Smooth muscle cell (in vitro differentiated cells): ENCODE measurements at regions not wholly inside any gene's neighbourhood (a gene's known extent, or its start where the extent isn't known, plus 50 kb on each side); places are given as distances from the start of the nearest gene placed in this dataset.

Source experiments
- DNase-seq: peaks from one replicate; lab custom pipeline; 2025; ENCODE audit not compliant: unreplicated experiment; lab: John Stamatoyannopoulos, UW
- H2AFZ ChIP-seq: fragments of 200-600 bp; sonication (generic); 2 replicates; pipeline ENCODE4 v1.6.0; 2016; ENCODE audit warnings: antibody characterized with exemption, low read depth, mild to moderate bottlenecking
- H3F3A ChIP-seq: fragments of 200-600 bp; sonication (generic); 2 replicates; pipeline ENCODE4 v1.6.0; 2017; ENCODE audit warnings: antibody characterized with exemption, low read depth
- H3K27ac ChIP-seq: fragments of 200-600 bp; sonication (generic); 2 replicates; pipeline ENCODE4 v1.5.1; 2016; ENCODE audit warnings: low read depth, mild to moderate bottlenecking
- H3K27me3 ChIP-seq: fragments of 200-600 bp; sonication (generic); 2 replicates; pipeline ENCODE4 v1.6.1; 2016; ENCODE audit warnings: low read depth, mild to moderate bottlenecking
- H3K36me3 ChIP-seq: fragments of 200-600 bp; sonication (generic); 2 replicates; pipeline ENCODE4 v1.5.1; 2016; ENCODE audit warnings: low read depth
- H3K4me1 ChIP-seq: fragments of 200-600 bp; sonication (generic); 2 replicates; pipeline ENCODE4 v1.5.1; 2016; ENCODE audit warnings: low read depth
- H3K4me2 ChIP-seq: fragments of 200-600 bp; sonication (generic); 2 replicates; pipeline ENCODE4 v1.6.0; 2016; ENCODE audit warnings: mild to moderate bottlenecking
- H3K4me3 ChIP-seq: fragments of 200-600 bp; sonication (generic); 2 replicates; pipeline ENCODE4 v1.5.1; 2016; ENCODE audit warnings: mild to moderate bottlenecking
- H3K79me2 ChIP-seq: fragments of 200-600 bp; sonication (generic); 2 replicates; pipeline ENCODE4 v1.6.0; 2016; ENCODE audit warnings: low read depth, mild to moderate bottlenecking
- H3K9ac ChIP-seq: fragments of 200-600 bp; sonication (generic); 2 replicates; pipeline ENCODE4 v1.6.0; 2016; ENCODE audit warnings: low read depth
- H3K9me3 ChIP-seq: fragments of 200-600 bp; sonication (generic); replicated peaks from 2 replicates; pipeline ENCODE4 v1.5.1; 2016; ENCODE audit warnings: low read depth
- H4K20me1 ChIP-seq: fragments of 200-600 bp; sonication (generic); 2 replicates; pipeline ENCODE4 v1.6.0; 2016; ENCODE audit warnings: low read depth
- WGBS: methylation state at CpG from one replicate; pipeline ENCODE4 v1.1.7; 2016; ENCODE audit warnings: low lambda C conversion rate; 5-methylcytosine and 5-hydroxymethylcytosine counted together
- TF ChIP-seq, protein P1 (sequence below): fragments of 200-600 bp; sonication (generic); IDR thresholded peaks from 2 replicates; pipeline ENCODE4 v1.5.1; 2017; ENCODE audit warnings: borderline replicate concordance, mild to moderate bottlenecking, antibody characterized with exemption; ENCODE audit not compliant: insufficient read depth, poor library complexity, severe bottlenecking

DNA sequence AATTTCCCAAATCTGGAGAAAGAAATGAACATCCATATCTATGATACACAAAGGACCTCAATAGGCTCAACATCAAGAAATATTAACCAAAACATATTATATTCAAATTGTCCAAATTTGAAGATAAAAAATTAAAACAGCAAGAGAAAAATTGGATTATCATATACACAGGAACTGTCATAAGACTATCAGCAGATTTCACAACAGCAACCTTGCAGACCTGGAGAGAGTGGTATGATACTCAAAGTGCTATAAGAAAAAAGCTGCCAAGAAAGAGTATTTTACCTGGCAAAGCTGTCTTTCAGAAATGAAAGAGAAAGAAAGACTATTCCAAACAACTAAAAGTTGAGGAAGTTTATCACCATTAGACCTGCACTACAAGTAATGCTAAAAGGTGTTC, 711.9 kb upstream of the RAB6C start:
- no peak for DNase-seq
- H3K27me3 ChIP-seq: no peaks in the 10 kb centered on the region
- no peak overlapping the region for H3K9ac ChIP-seq
- H3K9me3 ChIP-seq: peaks cover 10% of the 10 kb centered on the region
- no peaks in the 10 kb centered on the region for H3F3A ChIP-seq
- H3K4me1 ChIP-seq: no peaks in the 10 kb centered on the region
- TF ChIP-seq, protein P1, sequence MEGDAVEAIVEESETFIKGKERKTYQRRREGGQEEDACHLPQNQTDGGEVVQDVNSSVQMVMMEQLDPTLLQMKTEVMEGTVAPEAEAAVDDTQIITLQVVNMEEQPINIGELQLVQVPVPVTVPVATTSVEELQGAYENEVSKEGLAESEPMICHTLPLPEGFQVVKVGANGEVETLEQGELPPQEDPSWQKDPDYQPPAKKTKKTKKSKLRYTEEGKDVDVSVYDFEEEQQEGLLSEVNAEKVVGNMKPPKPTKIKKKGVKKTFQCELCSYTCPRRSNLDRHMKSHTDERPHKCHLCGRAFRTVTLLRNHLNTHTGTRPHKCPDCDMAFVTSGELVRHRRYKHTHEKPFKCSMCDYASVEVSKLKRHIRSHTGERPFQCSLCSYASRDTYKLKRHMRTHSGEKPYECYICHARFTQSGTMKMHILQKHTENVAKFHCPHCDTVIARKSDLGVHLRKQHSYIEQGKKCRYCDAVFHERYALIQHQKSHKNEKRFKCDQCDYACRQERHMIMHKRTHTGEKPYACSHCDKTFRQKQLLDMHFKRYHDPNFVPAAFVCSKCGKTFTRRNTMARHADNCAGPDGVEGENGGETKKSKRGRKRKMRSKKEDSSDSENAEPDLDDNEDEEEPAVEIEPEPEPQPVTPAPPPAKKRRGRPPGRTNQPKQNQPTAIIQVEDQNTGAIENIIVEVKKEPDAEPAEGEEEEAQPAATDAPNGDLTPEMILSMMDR: no peak
- H3K27ac ChIP-seq: no peak overlapping the region
- H2AFZ ChIP-seq: no peak overlapping the region
- H3K36me3 ChIP-seq: no peaks in the 10 kb centered on the region
- H3K79me2 ChIP-seq: no peaks in the 10 kb centered on the region
- no peak overlapping the region for H3K4me3 ChIP-seq
- H4K20me1 ChIP-seq: no peaks in the 10 kb centered on the region
- no peak overlapping the region for H3K4me2 ChIP-seq

DNA sequence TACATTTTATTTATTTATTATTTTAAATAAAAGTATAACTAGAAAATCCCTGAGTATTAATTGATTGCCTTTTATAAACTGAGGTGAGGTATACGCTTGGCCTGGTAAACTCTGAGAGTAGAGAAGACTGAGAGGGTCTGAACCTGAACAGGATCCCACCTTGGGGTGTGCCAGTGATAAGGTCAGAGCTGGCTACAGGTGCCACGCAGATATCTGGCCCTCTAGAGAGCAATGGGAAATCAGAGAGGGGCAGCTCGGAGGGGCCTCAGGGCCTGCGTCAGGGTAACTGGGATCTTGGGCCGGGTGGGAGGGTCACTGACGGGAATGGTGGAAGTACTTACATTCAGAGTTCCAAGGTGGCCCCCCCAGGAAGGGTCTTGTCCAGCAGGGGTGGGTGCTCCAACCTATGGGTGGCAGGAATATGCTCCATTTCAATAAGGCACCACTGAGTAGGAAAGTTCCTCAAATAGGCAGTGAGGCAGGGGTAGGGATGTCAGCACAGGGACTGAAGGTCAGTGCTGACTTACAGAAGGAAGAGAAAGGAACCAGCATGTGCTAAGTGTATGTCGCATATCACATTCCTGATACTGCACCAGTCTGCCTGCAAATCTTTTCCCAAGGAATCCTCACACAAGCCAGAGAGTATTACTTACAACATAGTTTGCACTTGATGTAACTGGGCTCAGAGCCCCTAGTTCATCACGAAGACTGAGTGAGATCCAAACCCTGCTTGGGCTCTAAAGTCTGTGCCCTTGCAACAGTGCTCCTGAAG, 706.0 kb upstream of the RAB6C start:
- TF ChIP-seq, protein P1: no peak
- no peaks in the 10 kb centered on the region for H3K27me3 ChIP-seq
- DNase-seq: no peak
- no peaks in the 10 kb centered on the region for H3K9me3 ChIP-seq
- no peaks in the 10 kb centered on the region for H3K79me2 ChIP-seq
- H3K4me2 ChIP-seq: no peak overlapping the region
- H3K4me3 ChIP-seq: no peak overlapping the region
- H3K4me1 ChIP-seq: no peaks in the 10 kb centered on the region
- no peaks in the 10 kb centered on the region for H3K36me3 ChIP-seq
- H3K27ac ChIP-seq: no peak overlapping the region
- H4K20me1 ChIP-seq: no peaks in the 10 kb centered on the region
- H3F3A ChIP-seq: no peaks in the 10 kb centered on the region
- 92% methylated on average over 8 of the region's 8 CpGs for WGBS
- no peak overlapping the region for H3K9ac ChIP-seq
- H2AFZ ChIP-seq: no peak overlapping the region

GRCh38 chr2:129274038-129274415, 705.4 kb upstream of the RAB6C start:
- no peak for DNase-seq
- Histone ChIP-seq H3K9ac (no peak overlapping the region), H3K9me3 (no peaks in the 10 kb centered on the region), H3K4me2 (no peak overlapping the region), H3K4me3 (no peak overlapping the region), H3F3A (no peaks in the 10 kb centered on the region), H3K79me2 (no peaks in the 10 kb centered on the region), H3K36me3 (no peaks in the 10 kb centered on the region), H3K27me3 (no peaks in the 10 kb centered on the region), H4K20me1 (no peaks in the 10 kb centered on the region), H3K4me1 (no peaks in the 10 kb centered on the region), H2AFZ (no peak overlapping the region), H3K27ac (no peak overlapping the region)
- 91% methylated on average over 2 of the region's 2 CpGs for WGBS
- TF ChIP-seq, protein P1: no peak

DNA sequence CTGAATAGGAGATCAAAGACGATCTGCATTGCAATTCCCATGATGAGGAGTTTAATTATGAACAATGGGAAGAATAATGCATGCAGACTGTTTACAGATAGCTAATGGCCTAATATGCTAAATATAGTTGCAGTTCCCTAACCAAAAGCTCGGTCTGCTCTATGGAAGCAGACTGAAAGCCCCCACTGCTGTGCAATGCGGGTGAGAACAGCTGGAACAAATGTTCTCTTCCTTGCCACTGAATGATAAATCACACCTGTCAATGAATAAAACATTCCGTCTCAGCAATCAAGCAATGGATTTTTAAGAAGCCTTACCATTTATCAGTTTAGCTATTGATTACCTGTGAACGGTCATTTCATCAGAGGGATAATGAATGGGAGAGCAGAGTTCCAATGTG, 704.5 kb upstream of the RAB6C start:
- 86% methylated on average over 5 of the region's 5 CpGs for WGBS
- Histone ChIP-seq H3K4me3 (no peak overlapping the region), H3K27ac (no peak overlapping the region), H3K9ac (no peak overlapping the region), H4K20me1 (no peaks in the 10 kb centered on the region), H2AFZ (no peak overlapping the region), H3K4me1 (no peaks in the 10 kb centered on the region), H3K4me2 (no peak overlapping the region), H3K36me3 (no peaks in the 10 kb centered on the region), H3K9me3 (no peaks in the 10 kb centered on the region), H3F3A (no peaks in the 10 kb centered on the region), H3K79me2 (no peaks in the 10 kb centered on the region), H3K27me3 (no peaks in the 10 kb centered on the region)
- DNase-seq: no peak
- TF ChIP-seq, protein P1: no peak
